ENCODE measurements at regions not wholly inside any gene's neighbourhood (a gene's known extent, or its start where the extent isn't known, plus 50 kb on each side); places are given as distances from the start of the nearest gene placed in this dataset.

DNA sequence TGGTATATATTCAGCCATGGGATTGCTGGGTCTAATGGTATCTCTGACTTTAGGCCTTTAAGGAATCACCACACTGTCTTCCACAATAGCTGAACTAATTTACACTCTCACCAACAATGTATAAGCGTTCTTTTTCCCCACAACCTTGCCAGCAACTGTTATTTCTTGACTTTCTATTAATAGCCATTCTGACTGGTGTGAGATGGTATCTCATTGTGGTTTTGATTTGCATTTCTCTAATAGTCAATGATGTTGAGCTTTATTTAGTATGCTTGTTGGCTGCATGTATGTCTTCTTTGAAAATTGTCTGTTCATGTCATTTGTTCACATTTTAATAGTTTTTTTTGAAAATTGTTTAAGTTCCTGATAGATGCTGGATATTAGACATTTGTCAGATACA, 235.2 kb downstream of the HEPH start:
- Histone ChIP-seq H3K36me3 (ENCODE audit: insufficient read depth, low read length, poor library complexity, severe bottlenecking) (no peaks in the 10 kb centered on the region), H3K4me1 (ENCODE audit: insufficient read depth, low read length, poor library complexity, severe bottlenecking) (no peaks in the 10 kb centered on the region), H3K27ac (ENCODE audit: low read depth, low read length, poor library complexity, severe bottlenecking) (no peak overlapping the region), H3K9me3 (ENCODE audit: low read depth, low read length, poor library complexity, severe bottlenecking) (peaks cover 11% of the 10 kb centered on the region), H3K27me3 (replicated peaks; ENCODE audit: insufficient read depth, low read depth, low read length, poor library complexity) (no peaks in the 10 kb centered on the region), H3K4me3 (ENCODE audit: low read depth, low read length, poor library complexity, severe bottlenecking) (no peak overlapping the region)
- no peak for TF ChIP-seq EZH2 (IDR thresholded peaks at IDR 0.05; ENCODE audit: borderline replicate concordance, low read depth, low read length, poor library complexity, severe bottlenecking)
- TF ChIP-seq, protein P1, sequence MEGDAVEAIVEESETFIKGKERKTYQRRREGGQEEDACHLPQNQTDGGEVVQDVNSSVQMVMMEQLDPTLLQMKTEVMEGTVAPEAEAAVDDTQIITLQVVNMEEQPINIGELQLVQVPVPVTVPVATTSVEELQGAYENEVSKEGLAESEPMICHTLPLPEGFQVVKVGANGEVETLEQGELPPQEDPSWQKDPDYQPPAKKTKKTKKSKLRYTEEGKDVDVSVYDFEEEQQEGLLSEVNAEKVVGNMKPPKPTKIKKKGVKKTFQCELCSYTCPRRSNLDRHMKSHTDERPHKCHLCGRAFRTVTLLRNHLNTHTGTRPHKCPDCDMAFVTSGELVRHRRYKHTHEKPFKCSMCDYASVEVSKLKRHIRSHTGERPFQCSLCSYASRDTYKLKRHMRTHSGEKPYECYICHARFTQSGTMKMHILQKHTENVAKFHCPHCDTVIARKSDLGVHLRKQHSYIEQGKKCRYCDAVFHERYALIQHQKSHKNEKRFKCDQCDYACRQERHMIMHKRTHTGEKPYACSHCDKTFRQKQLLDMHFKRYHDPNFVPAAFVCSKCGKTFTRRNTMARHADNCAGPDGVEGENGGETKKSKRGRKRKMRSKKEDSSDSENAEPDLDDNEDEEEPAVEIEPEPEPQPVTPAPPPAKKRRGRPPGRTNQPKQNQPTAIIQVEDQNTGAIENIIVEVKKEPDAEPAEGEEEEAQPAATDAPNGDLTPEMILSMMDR (conservative IDR thresholded peaks at IDR 0.05; ENCODE audit: low read depth, low read length), result no peak
- BruUV-seq (replicated peaks), result no TSS peak
- ChIA-PET CTCF (no interaction called here), POLR2A (ENCODE audit: low non-redundant PET) (no interaction called here)
- no peak for DNase-seq (ENCODE audit: low spot score)
- intact Hi-C loops (cut with micrococcal nuclease; ENCODE audit: unreplicated experiment), result no loop called here

DNA sequence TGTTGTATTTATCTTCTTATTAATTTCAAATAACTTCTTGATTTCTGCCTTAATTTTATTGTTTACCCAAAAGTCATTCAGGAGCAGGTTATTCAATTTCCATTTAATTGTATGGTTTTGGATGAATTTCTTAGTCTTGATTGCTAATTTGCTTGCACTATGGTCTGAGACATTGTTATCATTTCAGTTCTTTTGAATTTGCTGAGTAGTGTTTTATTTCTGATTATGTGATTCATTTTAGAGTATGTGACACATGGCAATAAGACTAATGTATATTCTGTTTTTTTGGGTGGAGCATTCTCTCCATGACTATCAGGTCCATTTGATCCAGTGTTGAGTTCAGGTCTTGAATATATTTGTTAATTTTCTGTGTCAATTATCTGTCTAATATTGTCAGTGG, 236.7 kb downstream of the EDA2R start:
- H3K4me1 ChIP-seq (ENCODE audit: insufficient read depth, low read length, poor library complexity, severe bottlenecking), result no peaks in the 10 kb centered on the region
- CTCF ChIA-PET, result no interaction called here
- POLR2A ChIA-PET (ENCODE audit: low non-redundant PET), result no interaction called here

DNA sequence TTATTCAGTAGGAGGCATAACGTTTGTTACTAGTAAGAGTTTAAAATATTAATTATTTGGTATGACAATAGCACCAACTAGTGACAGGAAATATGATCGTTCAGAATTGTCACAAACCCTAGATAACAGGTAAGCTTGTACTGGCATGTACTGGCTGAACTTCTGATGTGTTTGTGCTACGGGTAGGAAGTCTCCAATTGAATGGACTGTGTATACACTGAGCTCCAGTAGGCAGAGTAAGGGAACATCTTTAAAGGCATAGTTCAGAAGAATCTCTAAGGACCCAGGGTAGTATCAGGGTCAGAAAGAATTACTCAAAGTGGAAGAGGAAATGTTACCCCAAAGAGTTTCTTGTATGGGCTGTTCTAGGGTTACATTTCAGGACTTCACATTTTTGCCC, 230.4 kb downstream of the EDA2R start:
- no peak for TF ChIP-seq EZH2 (IDR thresholded peaks at IDR 0.05; ENCODE audit: borderline replicate concordance, low read depth, low read length, poor library complexity, severe bottlenecking)
- TF ChIP-seq, protein P1 (conservative IDR thresholded peaks at IDR 0.05; ENCODE audit: low read depth, low read length), result no peak

More for the DNA sequence above, 236.7 kb downstream of the EDA2R start:
- no TSS peak for BruUV-seq (replicated peaks)
- intact Hi-C loops (cut with micrococcal nuclease; ENCODE audit: unreplicated experiment), result no loop called here
- Histone ChIP-seq H3K27ac (ENCODE audit: low read depth, low read length, poor library complexity, severe bottlenecking) (no peak overlapping the region), H3K4me3 (ENCODE audit: low read depth, low read length, poor library complexity, severe bottlenecking) (no peak overlapping the region), H3K27me3 (replicated peaks; ENCODE audit: insufficient read depth, low read depth, low read length, poor library complexity) (no peaks in the 10 kb centered on the region), H3K36me3 (ENCODE audit: insufficient read depth, low read length, poor library complexity, severe bottlenecking) (no peaks in the 10 kb centered on the region), H3K9me3 (ENCODE audit: low read depth, low read length, poor library complexity, severe bottlenecking) (peaks cover 1% of the 10 kb centered on the region)
- TF ChIP-seq, protein P1 (conservative IDR thresholded peaks at IDR 0.05; ENCODE audit: low read depth, low read length), result no peak
- no peak for TF ChIP-seq EZH2 (IDR thresholded peaks at IDR 0.05; ENCODE audit: borderline replicate concordance, low read depth, low read length, poor library complexity, severe bottlenecking)
- DNase-seq (ENCODE audit: low spot score), result no peak

More for the DNA sequence above, 230.4 kb downstream of the EDA2R start:
- intact Hi-C loops (cut with micrococcal nuclease; ENCODE audit: unreplicated experiment), result no loop called here
- POLR2A ChIA-PET (ENCODE audit: low non-redundant PET), result no interaction called here
- Histone ChIP-seq H3K27me3 (replicated peaks; ENCODE audit: insufficient read depth, low read depth, low read length, poor library complexity) (no peaks in the 10 kb centered on the region), H3K27ac (ENCODE audit: low read depth, low read length, poor library complexity, severe bottlenecking) (no peak overlapping the region), H3K36me3 (ENCODE audit: insufficient read depth, low read length, poor library complexity, severe bottlenecking) (no peaks in the 10 kb centered on the region), H3K4me1 (ENCODE audit: insufficient read depth, low read length, poor library complexity, severe bottlenecking) (no peaks in the 10 kb centered on the region), H3K9me3 (ENCODE audit: low read depth, low read length, poor library complexity, severe bottlenecking) (no peaks in the 10 kb centered on the region), H3K4me3 (ENCODE audit: low read depth, low read length, poor library complexity, severe bottlenecking) (no peak overlapping the region)
- no TSS peak for BruUV-seq (replicated peaks)
- DNase-seq (ENCODE audit: low spot score), result peak; percentile 2
- CTCF ChIA-PET, result interaction anchor here (0.5 kb wide), 1 partner anchor 827 kb away, joined by 4 read pairs; no protein-coding TSS in a partner anchor

All from A673 (cell line).